CD4-positive, alpha-beta T cell (primary cell): ENCODE measurements at regions not wholly inside any gene's neighbourhood (a gene's known extent, or its start where the extent isn't known, plus 50 kb on each side); places are given as distances from the start of the nearest gene placed in this dataset.

Experiments
- ATAC-seq: fragments of 200-7000 bp; cut with Tn5 transposase; one replicate; pipeline ENCODE4 v1.10.0; 2022; ENCODE audit warnings: mild to moderate bottlenecking; ENCODE audit not compliant: poor library complexity
- CTCF ChIA-PET: fragments of 350-600 bp; sonication (Branson Sonifier 250); formaldehyde crosslinking; loops from one replicate; lab custom pipeline; 2021; ENCODE audit warnings: antibody characterized with exemption, inconsistent platforms; lab: Charles Lee
- POLR2A ChIA-PET: fragments of 350-600 bp; sonication (Branson Sonifier 250); formaldehyde crosslinking; loops from one replicate; lab custom pipeline; 2021; ENCODE audit warnings: antibody characterized with exemption, inconsistent platforms; lab: Charles Lee
- DNase-seq, 14 experiments: peaks; one replicate each; pipeline ENCODE4 v3.0.0-alpha.2; 2013 to 2020; ENCODE audit warnings: mixed read lengths in 2 of 14
- H3K27ac ChIP-seq, 2 donors: one replicate each; pipeline versions ENCODE4 v1.5.1 to v1.7.0; 2013; ENCODE audit warnings: low read length in 2 of 2, low read depth in 1 of 2, mild to moderate bottlenecking in 1 of 2
- H3K27me3 ChIP-seq, 2 experiments: 1 replicate in 1 of 2; 2 replicates in 1 of 2; pipeline versions ENCODE4 v1.6.1 to v1.7.0; 2013; ENCODE audit warnings: low read length in 2 of 2, control low read depth in 1 of 2, mild to moderate bottlenecking in 1 of 2, moderate library complexity in 1 of 2; ENCODE audit not compliant: insufficient read depth in 2 of 2, control insufficient read depth in 1 of 2
- H3K36me3 ChIP-seq: one replicate; pipeline ENCODE4 v1.6.1; 2013; ENCODE audit warnings: low read length, control low read depth; ENCODE audit not compliant: insufficient read depth
- H3K4me1 ChIP-seq: one replicate; pipeline ENCODE4 v1.6.1; 2013; ENCODE audit warnings: low read length, control low read depth; ENCODE audit not compliant: insufficient read depth
- H3K4me3 ChIP-seq: one replicate; pipeline ENCODE4 v1.5.1; 2013; ENCODE audit warnings: mild to moderate bottlenecking, low read length, moderate library complexity
- H3K9me3 ChIP-seq, 2 experiments: 1 replicate in 1 of 2; 2 replicates in 1 of 2; pipeline versions ENCODE4 v1.6.1 to v1.7.0; 2013; ENCODE audit warnings: low read length in 2 of 2, mild to moderate bottlenecking in 2 of 2, control low read depth in 1 of 2, moderate library complexity in 1 of 2; ENCODE audit not compliant: control insufficient read depth in 1 of 2, insufficient read depth in 1 of 2
- H3K27ac Mint-ChIP-seq: one replicate; pipeline ENCODE4 v1.8.0; 2020; ENCODE audit warnings: mixed read lengths
- H3K27me3 Mint-ChIP-seq: one replicate; pipeline ENCODE4 v1.8.0; 2021; ENCODE audit warnings: mixed read lengths
- H3K36me3 Mint-ChIP-seq: one replicate; pipeline ENCODE4 v1.8.0; 2021; ENCODE audit warnings: low read depth, mixed read lengths
- H3K4me1 Mint-ChIP-seq: one replicate; pipeline ENCODE4 v1.8.0; 2021; ENCODE audit warnings: low read depth, mixed read lengths
- H3K4me3 Mint-ChIP-seq: one replicate; pipeline ENCODE4 v1.8.0; 2020; ENCODE audit warnings: mild to moderate bottlenecking, mixed read lengths
- H3K9me3 Mint-ChIP-seq: one replicate; pipeline ENCODE4 v1.8.0; 2020; ENCODE audit warnings: mixed read lengths
- intact Hi-C, 2 experiments: fragments of 100-400 bp; cut with DNase I in 1 of 2; cut with micrococcal nuclease in 1 of 2; formaldehyde crosslinking; loops; one replicate each; pipeline versions ENCODE4 v1.15.1 to v1.9.0; 2023 to 2025; cut with DNase I, micrococcal nuclease
- TF ChIP-seq, protein P1 (sequence below): fragments of 200-600 bp; IDR thresholded peaks from one replicate; pipeline ENCODE4 v1.8.0; 2022; ENCODE audit warnings: antibody characterized with exemption, mild to moderate bottlenecking

DNA sequence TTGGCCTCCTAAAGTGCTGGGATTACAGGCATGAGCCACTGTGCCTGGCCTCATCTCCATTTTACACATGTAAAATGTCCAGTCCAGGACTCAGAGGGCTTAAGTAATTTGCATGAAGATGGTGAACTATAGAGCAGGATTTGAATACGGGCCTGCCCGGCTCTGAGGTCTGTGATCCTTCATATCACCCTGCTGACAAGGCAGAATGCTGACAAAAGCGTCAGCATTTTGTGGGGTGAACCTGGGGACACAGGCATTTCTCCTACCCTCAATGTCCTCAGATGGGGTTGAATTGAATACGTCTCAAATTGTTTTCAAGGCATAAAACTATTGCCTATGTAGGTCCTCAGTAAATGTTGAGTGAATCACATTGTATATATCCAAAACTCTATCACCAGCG is 57.2 kb upstream of the GATA6 start:
- intact Hi-C loops = no loop called here
- Histone ChIP-seq H3K9me3 (peaks cover 0 to 6% of the 10 kb centered on the region in 2 experiments), H3K4me3 (no peak overlapping the region), H3K36me3 (no peaks in the 10 kb centered on the region), H3K27ac (no peak overlapping the region), H3K4me1 (no peaks in the 10 kb centered on the region), H3K27me3 (no peaks in the 10 kb centered on the region)
- Mint-ChIP-seq H3K27me3 (peaks cover 4% of the 10 kb centered on the region), H3K4me1 (no peaks in the 10 kb centered on the region), H3K27ac (no peak overlapping the region), H3K36me3 (no peaks in the 10 kb centered on the region), H3K4me3 (no peak overlapping the region), H3K9me3 (no peaks in the 10 kb centered on the region)
- TF ChIP-seq, protein P1, sequence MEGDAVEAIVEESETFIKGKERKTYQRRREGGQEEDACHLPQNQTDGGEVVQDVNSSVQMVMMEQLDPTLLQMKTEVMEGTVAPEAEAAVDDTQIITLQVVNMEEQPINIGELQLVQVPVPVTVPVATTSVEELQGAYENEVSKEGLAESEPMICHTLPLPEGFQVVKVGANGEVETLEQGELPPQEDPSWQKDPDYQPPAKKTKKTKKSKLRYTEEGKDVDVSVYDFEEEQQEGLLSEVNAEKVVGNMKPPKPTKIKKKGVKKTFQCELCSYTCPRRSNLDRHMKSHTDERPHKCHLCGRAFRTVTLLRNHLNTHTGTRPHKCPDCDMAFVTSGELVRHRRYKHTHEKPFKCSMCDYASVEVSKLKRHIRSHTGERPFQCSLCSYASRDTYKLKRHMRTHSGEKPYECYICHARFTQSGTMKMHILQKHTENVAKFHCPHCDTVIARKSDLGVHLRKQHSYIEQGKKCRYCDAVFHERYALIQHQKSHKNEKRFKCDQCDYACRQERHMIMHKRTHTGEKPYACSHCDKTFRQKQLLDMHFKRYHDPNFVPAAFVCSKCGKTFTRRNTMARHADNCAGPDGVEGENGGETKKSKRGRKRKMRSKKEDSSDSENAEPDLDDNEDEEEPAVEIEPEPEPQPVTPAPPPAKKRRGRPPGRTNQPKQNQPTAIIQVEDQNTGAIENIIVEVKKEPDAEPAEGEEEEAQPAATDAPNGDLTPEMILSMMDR = no peak
- no peak for ATAC-seq
- DNase-seq = no peak
- ChIA-PET CTCF (no interaction called here), POLR2A (no interaction called here)

DNA sequence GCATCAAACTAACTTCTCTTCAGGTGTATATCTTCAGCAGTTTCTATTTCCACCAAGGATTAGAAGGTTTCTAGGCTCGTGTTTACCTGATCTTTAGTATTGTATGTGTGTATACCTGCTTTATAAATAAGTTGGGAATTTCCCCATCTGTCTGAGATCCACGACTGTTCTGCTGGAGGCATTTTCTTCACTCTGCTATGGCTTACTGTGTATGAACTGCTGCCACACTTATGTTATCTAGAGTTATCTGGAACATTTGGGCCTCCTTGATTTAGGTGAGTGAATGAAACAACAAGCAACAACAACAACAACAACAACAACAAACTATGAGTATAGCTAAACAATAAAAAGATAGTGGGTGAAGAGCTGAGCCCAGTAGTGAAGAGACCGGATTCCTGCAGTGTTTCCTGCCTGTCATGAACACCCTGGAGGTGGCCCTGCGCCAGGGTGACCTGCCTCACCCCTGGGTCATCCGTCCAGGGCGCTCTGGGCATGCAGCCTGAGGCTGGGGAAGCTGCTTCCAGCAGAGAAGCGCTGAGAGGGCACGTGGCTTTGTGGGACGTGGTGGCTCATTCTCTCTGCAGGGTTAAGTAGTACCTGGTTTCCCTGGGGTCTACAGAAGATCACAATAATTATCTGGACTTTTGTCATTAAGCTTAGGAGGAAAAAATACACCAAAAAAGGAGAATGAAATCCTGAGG is 56.1 kb upstream of the GATA6 start:
- H3K36me3 Mint-ChIP-seq = no peaks in the 10 kb centered on the region
- H3K27ac Mint-ChIP-seq = no peak overlapping the region
- Histone ChIP-seq H3K9me3 (peaks cover 0 to 6% of the 10 kb centered on the region in 2 experiments), H3K27ac (no peak overlapping the region), H3K4me1 (no peaks in the 10 kb centered on the region), H3K27me3 (no peaks in the 10 kb centered on the region), H3K4me3 (no peak overlapping the region), H3K36me3 (no peaks in the 10 kb centered on the region)
- DNase-seq (no peak), ATAC-seq (no peak)
- H3K9me3 Mint-ChIP-seq = no peaks in the 10 kb centered on the region
- H3K4me1 Mint-ChIP-seq = no peaks in the 10 kb centered on the region
- ChIA-PET POLR2A (no interaction called here), CTCF (no interaction called here)
- H3K27me3 Mint-ChIP-seq = peaks cover 4% of the 10 kb centered on the region
- H3K4me3 Mint-ChIP-seq = no peak overlapping the region
- TF ChIP-seq, protein P1 = no peak
- intact Hi-C loops = no loop called here

DNA sequence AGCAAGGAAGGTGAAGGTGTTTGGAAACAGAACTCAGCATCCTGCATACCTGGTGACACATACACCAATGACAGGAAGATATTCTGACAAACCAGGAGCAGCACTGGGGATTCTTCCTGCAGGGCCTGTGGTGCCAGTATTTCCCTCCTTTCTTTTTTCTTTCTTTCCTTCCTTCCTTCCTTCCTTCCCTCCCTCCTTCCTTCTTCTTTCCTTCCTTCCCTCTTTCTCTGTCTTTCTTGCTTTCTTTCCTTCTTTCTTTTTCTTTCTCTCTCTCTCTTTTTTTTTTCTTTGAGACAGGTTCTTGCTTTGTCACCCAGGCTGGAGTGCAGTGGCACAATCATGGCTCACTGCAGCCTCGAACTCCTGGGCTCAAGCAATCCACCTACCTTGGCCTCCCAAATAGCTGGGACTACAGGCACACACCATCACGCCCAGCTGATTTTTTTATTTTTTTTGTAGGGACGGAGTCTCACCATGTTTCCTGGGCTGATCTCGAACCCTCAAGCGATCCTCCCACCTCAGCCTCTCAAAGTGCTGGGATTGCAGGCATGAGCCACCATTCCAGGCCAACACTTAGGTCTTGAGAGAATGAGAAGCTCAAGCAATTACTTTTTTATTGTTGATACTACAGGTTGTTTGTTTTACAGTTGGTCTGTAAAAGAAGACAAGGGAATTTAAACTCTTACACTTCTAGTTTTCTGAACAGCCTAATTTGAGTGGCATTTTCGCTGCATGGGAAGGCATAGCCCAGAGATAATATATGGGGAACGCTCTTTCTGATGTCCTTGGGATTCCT is 54.7 kb upstream of the GATA6 start:
- Histone ChIP-seq H3K27ac (no peak overlapping the region), H3K27me3 (no peaks in the 10 kb centered on the region), H3K4me1 (no peaks in the 10 kb centered on the region), H3K36me3 (no peaks in the 10 kb centered on the region), H3K9me3 (peaks cover 0 to 6% of the 10 kb centered on the region in 2 experiments), H3K4me3 (no peak overlapping the region)
- H3K4me1 Mint-ChIP-seq = no peaks in the 10 kb centered on the region
- TF ChIP-seq, protein P1 = no peak
- peaks cover 4% of the 10 kb centered on the region for H3K27me3 Mint-ChIP-seq
- no peak for ATAC-seq
- ChIA-PET CTCF (no interaction called here), POLR2A (no interaction called here)
- DNase-seq = no peak
- no peak overlapping the region for H3K4me3 Mint-ChIP-seq
- H3K9me3 Mint-ChIP-seq = peaks cover 5% of the 10 kb centered on the region
- no peak overlapping the region for H3K27ac Mint-ChIP-seq
- intact Hi-C loops = no loop called here
- no peaks in the 10 kb centered on the region for H3K36me3 Mint-ChIP-seq
